ENCODE measurements at regions not wholly inside any gene's neighbourhood (a gene's known extent, or its start where the extent isn't known, plus 50 kb on each side); places are given as distances from the start of the nearest gene placed in this dataset.

DNA sequence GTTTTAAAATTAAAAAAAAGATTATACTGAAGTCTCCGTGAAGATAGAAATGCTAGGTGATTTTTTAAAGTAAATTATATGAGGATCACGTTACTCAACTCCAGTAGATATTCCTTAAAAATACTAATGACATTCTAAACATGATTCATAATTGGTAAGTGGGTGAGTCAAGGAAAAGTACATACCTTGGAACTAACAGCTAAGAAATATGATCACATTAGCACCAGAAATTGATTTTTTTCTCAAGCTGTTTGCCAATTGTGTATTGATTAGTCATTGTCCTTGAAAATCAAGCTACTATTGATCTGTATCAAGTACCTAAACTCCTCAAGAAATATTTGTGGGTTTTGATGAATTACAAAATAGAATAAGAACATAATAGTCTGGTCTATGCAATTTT is 362.6 kb upstream of the PPP1R2C start:
- Histone ChIP-seq H3K27me3 (no peaks in the 10 kb centered on the region), H3K36me3 (no peaks in the 10 kb centered on the region), H3K4me3 (no peak overlapping the region), H3K27ac (no peak overlapping the region), H3K4me1 (peaks cover 0 to 6% (median 0%) of the 10 kb centered on the region in 4 donors), H3K9me3 (no peaks in the 10 kb centered on the region)
- no peak for DNase-seq
- intact Hi-C loops (cut with DNase I; ENCODE audit: low total_unique reads): no loop called here
- TF ChIP-seq, protein P1, sequence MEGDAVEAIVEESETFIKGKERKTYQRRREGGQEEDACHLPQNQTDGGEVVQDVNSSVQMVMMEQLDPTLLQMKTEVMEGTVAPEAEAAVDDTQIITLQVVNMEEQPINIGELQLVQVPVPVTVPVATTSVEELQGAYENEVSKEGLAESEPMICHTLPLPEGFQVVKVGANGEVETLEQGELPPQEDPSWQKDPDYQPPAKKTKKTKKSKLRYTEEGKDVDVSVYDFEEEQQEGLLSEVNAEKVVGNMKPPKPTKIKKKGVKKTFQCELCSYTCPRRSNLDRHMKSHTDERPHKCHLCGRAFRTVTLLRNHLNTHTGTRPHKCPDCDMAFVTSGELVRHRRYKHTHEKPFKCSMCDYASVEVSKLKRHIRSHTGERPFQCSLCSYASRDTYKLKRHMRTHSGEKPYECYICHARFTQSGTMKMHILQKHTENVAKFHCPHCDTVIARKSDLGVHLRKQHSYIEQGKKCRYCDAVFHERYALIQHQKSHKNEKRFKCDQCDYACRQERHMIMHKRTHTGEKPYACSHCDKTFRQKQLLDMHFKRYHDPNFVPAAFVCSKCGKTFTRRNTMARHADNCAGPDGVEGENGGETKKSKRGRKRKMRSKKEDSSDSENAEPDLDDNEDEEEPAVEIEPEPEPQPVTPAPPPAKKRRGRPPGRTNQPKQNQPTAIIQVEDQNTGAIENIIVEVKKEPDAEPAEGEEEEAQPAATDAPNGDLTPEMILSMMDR (IDR thresholded peaks at IDR 0.05): no peak

DNA sequence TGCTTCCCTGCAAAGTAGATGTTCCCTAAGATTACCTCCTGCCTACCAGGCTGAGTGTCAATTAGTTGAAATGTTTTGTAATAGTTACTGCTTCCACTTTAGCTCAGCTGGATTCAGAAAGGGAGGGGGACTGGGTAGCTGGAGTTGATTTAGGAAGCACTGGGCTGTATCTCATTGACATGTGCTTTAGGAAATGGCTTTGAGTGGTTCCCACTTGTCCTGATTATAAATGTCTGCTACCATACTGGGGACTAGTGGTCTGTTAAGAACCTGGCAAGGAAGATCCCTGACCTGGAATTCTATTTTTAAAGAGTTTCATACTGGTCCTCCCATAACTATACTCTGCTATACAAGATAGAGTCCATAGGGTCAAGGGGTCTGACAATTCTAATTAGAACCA is 363.9 kb upstream of the PPP1R2C start:
- no peaks in the 10 kb centered on the region for H3K9me3 ChIP-seq
- H3K4me3 ChIP-seq: no peak overlapping the region
- H3K4me1 ChIP-seq: peaks cover 0 to 6% (median 0%) of the 10 kb centered on the region in 4 donors
- H3K27ac ChIP-seq: no peak overlapping the region
- H3K36me3 ChIP-seq: no peaks in the 10 kb centered on the region
- DNase-seq: no peak
- TF ChIP-seq, protein P1 (IDR thresholded peaks at IDR 0.05): no peak
- H3K27me3 ChIP-seq: no peaks in the 10 kb centered on the region
- intact Hi-C loops (cut with DNase I; ENCODE audit: low total_unique reads): no loop called here

DNA sequence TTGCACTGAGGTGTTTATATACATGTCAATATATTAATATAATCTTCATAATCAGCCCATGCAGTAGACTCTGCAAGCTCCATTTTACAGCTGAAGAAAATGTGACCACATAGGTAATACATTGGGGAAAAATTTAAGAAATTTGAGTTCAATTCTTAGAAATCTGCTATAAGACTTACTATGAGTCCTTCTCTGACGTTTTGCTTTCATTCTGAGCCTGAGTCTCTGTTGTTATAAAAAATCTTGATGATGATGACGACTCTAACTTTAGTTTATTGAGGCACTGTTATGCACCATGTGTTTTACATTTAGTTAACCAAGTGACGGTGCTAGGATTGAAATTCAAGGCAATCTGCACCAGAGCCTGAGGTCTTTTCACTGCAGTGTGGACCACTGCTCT is 370.3 kb upstream of the PPP1R2C start:
- H3K36me3 ChIP-seq: no peaks in the 10 kb centered on the region
- TF ChIP-seq, protein P1 (IDR thresholded peaks at IDR 0.05): no peak
- intact Hi-C loops (cut with DNase I; ENCODE audit: low total_unique reads): no loop called here
- H3K27me3 ChIP-seq: no peaks in the 10 kb centered on the region
- no peaks in the 10 kb centered on the region for H3K9me3 ChIP-seq
- no peak for DNase-seq
- H3K4me1 ChIP-seq: no peaks in the 10 kb centered on the region
- no peak overlapping the region for H3K27ac ChIP-seq
- H3K4me3 ChIP-seq: no peak overlapping the region

DNA sequence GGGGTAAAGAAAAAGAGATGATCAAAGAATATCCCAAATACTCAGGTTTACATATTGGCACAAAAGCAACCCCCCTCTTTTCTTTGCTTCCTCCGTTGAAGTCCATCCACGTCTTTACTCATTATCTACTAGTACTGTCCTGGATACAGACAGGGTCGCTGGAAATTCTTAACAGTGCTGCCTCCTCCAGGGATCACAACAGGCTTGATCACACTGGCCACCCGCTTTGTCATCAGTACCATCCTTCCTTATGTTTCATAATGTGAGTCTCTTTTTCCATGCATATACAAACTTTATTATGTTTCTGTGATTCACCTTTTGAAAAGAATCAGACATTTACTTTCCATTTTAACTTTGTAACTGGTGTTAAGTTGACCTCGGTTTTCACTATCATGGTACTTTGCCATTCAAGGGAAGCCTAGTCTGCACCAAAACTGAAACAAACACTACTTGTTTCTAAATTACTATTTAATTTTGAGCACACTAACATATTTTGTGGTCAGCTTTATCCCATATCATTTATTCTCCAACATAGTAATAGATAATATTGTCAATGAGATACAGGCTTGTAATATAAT is 387.5 kb upstream of the PPP1R2C start:
- no peak for DNase-seq
- Histone ChIP-seq H3K4me1 (no peaks in the 10 kb centered on the region), H3K27ac (no peak overlapping the region), H3K4me3 (no peak overlapping the region), H3K27me3 (no peaks in the 10 kb centered on the region), H3K9me3 (no peaks in the 10 kb centered on the region), H3K36me3 (no peaks in the 10 kb centered on the region)
- intact Hi-C loops (cut with DNase I; ENCODE audit: low total_unique reads): no loop called here
- TF ChIP-seq, protein P1 (IDR thresholded peaks at IDR 0.05): no peak

DNA sequence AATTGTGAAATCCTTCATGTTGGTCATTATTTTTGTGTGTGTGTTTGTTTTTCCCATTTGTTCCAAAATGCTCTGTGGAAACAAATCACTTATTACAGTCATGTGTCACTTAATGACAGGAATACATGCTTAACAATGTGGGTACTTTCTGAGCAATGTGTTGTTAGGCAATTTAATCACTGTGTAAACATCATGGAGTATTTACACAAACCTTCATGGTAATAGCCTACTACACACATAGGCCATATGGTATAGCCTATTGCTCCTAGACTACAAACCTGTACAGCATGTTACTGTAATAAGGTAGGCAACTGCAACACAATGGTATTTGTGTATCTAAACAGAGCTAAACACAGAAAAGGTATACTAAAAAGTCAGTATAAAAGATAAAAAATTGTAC is 388.9 kb upstream of the PPP1R2C start:
- H3K27ac ChIP-seq: no peak overlapping the region
- DNase-seq: no peak
- intact Hi-C loops (cut with DNase I; ENCODE audit: low total_unique reads): no loop called here
- no peaks in the 10 kb centered on the region for H3K27me3 ChIP-seq
- H3K9me3 ChIP-seq: no peaks in the 10 kb centered on the region
- no peaks in the 10 kb centered on the region for H3K4me1 ChIP-seq
- H3K36me3 ChIP-seq: no peaks in the 10 kb centered on the region
- TF ChIP-seq, protein P1 (IDR thresholded peaks at IDR 0.05): no peak
- H3K4me3 ChIP-seq: no peak overlapping the region

DNA sequence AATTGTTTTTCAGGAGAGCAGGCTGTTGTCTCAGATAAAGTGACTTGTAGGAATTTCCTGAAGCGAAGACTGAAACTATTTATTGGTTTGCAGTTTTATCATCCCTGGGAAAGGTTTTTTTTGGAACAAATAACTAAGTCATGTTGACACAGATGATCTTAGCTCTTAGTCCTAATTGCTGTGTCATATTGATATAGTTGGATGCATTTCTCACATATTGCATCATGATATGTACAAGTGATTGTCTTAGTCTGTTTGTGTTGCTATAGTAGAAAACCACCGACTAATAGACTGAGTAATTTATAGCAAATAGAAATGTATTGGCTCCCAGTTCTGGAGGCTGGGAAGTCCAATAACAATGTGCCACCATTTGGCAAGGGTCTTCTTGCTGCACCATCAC is 397.5 kb upstream of the PPP1R2C start:
- DNase-seq: no peak
- Histone ChIP-seq H3K9me3 (no peaks in the 10 kb centered on the region), H3K4me1 (no peaks in the 10 kb centered on the region), H3K27ac (no peak overlapping the region), H3K27me3 (no peaks in the 10 kb centered on the region), H3K36me3 (no peaks in the 10 kb centered on the region), H3K4me3 (no peak overlapping the region)
- intact Hi-C loops (cut with DNase I; ENCODE audit: low total_unique reads): no loop called here
- TF ChIP-seq, protein P1 (IDR thresholded peaks at IDR 0.05): no peak
